ENCODE measurements at regions not wholly inside any gene's neighbourhood (a gene's known extent, or its start where the extent isn't known, plus 50 kb on each side); places are given as distances from the start of the nearest gene placed in this dataset.

DNA sequence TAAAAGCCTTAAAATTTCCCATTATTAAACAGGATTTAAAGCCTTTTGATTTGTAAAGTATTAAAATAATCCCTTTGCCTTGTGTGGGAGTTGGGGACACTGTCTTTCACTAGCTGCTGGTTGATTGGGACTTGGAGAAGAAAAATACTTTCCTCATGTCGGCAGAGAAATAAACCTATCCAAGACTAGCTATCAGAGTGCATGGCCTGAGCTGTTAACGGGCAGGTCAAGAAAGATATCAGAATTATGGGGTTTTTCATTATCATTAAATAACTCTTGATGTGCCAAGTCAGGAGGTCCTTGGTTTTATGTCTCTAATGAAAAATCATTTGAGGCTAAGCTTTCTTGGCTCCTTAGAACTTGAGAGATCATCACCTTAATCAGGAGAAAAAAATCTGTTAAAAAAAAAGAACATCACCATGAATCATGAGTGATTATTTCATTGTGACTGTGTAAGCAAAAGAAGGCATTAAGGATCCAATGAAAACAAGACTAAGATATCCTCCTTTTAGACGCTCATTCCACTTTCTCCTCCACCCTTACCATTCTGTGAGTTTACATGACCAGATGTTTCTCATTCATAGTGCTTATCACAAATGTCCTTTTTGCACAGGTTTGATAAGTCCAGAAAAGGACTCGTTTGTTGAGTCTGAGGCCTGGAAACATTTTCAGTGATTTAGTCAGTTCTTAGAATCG is 140.4 kb upstream of the EGFLAM start:
- no peak overlapping the region for H3K27ac Mint-ChIP-seq
- Histone ChIP-seq H3K27ac (ENCODE audit: low read depth) (no peak overlapping the region), H4K20me1 (replicated peaks; ENCODE audit: insufficient read depth) (no peaks in the 10 kb centered on the region), H3K4me3 (no peak overlapping the region), H3K4me2 (no peak overlapping the region), H3K9me2 (ENCODE audit: insufficient read depth) (peaks cover 10% of the 10 kb centered on the region; the same call in 1 of the 2 replicates), H3F3A (replicated peaks; ENCODE audit: low read depth) (no peaks in the 10 kb centered on the region), H3K79me2 (replicated peaks; ENCODE audit: insufficient read depth) (no peaks in the 10 kb centered on the region), H3K27me3 (ENCODE audit: insufficient read depth) (no peaks in the 10 kb centered on the region), H3K36me3 (ENCODE audit: insufficient read depth) (no peaks in the 10 kb centered on the region), H2AFZ (no peak overlapping the region), H3K4me1 (ENCODE audit: insufficient read depth) (no peaks in the 10 kb centered on the region)
- H3K36me3 Mint-ChIP-seq (ENCODE audit: low read depth), result no peaks in the 10 kb centered on the region
- no peak overlapping the region for H3K4me3 Mint-ChIP-seq
- TF ChIP-seq EZH2phosphoT487 (IDR thresholded peaks at IDR 0.05; ENCODE audit: unreplicated experiment) (no peak), POLR2AphosphoS5 (IDR thresholded peaks at IDR 0.05; ENCODE audit: low read depth) (no peak), ZNF114 (CRISPR knock-in tag; IDR thresholded peaks at IDR 0.05) (no peak), STAT1 (IDR thresholded peaks at IDR 0.05; ENCODE audit: unreplicated experiment) (no peak), ZNF331 (CRISPR knock-in tag; IDR thresholded peaks at IDR 0.05; ENCODE audit: low read depth) (no peak), EZH2 (IDR thresholded peaks at IDR 0.05; ENCODE audit: low read depth, unreplicated experiment) (no peak), JUNB (IDR thresholded peaks at IDR 0.05; ENCODE audit: unreplicated experiment) (no peak), CREB1 (CRISPR knock-in tag; IDR thresholded peaks at IDR 0.05; ENCODE audit: low read depth) (no peak), NANOG (IDR thresholded peaks at IDR 0.05; ENCODE audit: borderline replicate concordance) (no peak)
- TF ChIP-seq, protein P1, sequence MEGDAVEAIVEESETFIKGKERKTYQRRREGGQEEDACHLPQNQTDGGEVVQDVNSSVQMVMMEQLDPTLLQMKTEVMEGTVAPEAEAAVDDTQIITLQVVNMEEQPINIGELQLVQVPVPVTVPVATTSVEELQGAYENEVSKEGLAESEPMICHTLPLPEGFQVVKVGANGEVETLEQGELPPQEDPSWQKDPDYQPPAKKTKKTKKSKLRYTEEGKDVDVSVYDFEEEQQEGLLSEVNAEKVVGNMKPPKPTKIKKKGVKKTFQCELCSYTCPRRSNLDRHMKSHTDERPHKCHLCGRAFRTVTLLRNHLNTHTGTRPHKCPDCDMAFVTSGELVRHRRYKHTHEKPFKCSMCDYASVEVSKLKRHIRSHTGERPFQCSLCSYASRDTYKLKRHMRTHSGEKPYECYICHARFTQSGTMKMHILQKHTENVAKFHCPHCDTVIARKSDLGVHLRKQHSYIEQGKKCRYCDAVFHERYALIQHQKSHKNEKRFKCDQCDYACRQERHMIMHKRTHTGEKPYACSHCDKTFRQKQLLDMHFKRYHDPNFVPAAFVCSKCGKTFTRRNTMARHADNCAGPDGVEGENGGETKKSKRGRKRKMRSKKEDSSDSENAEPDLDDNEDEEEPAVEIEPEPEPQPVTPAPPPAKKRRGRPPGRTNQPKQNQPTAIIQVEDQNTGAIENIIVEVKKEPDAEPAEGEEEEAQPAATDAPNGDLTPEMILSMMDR (conservative IDR thresholded peaks at IDR 0.05; ENCODE audit: low read depth in 2 of 2), result no peak
- TF ChIP-seq, protein P2, sequence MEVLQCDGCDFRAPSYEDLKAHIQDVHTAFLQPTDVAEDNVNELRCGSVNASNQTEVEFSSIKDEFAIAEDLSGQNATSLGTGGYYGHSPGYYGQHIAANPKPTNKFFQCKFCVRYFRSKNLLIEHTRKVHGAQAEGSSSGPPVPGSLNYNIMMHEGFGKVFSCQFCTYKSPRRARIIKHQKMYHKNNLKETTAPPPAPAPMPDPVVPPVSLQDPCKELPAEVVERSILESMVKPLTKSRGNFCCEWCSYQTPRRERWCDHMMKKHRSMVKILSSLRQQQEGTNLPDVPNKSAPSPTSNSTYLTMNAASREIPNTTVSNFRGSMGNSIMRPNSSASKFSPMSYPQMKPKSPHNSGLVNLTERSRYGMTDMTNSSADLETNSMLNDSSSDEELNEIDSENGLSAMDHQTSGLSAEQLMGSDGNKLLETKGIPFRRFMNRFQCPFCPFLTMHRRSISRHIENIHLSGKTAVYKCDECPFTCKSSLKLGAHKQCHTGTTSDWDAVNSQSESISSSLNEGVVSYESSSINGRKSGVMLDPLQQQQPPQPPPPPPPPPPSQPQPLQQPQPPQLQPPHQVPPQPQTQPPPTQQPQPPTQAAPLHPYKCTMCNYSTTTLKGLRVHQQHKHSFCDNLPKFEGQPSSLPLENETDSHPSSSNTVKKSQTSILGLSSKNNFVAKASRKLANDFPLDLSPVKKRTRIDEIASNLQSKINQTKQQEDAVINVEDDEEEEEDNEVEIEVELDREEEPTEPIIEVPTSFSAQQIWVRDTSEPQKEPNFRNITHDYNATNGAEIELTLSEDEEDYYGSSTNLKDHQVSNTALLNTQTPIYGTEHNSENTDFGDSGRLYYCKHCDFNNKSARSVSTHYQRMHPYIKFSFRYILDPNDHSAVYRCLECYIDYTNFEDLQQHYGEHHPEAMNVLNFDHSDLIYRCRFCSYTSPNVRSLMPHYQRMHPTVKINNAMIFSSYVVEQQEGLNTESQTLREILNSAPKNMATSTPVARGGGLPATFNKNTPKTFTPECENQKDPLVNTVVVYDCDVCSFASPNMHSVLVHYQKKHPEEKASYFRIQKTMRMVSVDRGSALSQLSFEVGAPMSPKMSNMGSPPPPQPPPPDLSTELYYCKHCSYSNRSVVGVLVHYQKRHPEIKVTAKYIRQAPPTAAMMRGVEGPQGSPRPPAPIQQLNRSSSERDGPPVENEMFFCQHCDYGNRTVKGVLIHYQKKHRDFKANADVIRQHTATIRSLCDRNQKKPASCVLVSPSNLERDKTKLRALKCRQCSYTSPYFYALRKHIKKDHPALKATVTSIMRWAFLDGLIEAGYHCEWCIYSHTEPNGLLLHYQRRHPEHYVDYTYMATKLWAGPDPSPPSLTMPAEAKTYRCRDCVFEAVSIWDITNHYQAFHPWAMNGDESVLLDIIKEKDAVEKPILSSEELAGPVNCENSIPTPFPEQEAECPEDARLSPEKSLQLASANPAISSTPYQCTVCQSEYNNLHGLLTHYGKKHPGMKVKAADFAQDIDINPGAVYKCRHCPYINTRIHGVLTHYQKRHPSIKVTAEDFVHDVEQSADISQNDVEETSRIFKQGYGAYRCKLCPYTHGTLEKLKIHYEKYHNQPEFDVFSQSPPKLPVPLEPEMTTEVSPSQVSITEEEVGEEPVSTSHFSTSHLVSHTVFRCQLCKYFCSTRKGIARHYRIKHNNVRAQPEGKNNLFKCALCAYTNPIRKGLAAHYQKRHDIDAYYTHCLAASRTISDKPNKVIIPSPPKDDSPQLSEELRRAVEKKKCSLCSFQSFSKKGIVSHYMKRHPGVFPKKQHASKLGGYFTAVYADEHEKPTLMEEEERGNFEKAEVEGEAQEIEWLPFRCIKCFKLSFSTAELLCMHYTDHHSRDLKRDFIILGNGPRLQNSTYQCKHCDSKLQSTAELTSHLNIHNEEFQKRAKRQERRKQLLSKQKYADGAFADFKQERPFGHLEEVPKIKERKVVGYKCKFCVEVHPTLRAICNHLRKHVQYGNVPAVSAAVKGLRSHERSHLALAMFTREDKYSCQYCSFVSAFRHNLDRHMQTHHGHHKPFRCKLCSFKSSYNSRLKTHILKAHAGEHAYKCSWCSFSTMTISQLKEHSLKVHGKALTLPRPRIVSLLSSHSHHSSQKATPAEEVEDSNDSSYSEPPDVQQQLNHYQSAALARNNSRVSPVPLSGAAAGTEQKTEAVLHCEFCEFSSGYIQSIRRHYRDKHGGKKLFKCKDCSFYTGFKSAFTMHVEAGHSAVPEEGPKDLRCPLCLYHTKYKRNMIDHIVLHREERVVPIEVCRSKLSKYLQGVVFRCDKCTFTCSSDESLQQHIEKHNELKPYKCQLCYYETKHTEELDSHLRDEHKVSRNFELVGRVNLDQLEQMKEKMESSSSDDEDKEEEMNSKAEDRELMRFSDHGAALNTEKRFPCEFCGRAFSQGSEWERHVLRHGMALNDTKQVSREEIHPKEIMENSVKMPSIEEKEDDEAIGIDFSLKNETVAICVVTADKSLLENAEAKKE (CRISPR knock-in tag; IDR thresholded peaks at IDR 0.05), result no peak
- TF ChIP-seq, protein P3, sequence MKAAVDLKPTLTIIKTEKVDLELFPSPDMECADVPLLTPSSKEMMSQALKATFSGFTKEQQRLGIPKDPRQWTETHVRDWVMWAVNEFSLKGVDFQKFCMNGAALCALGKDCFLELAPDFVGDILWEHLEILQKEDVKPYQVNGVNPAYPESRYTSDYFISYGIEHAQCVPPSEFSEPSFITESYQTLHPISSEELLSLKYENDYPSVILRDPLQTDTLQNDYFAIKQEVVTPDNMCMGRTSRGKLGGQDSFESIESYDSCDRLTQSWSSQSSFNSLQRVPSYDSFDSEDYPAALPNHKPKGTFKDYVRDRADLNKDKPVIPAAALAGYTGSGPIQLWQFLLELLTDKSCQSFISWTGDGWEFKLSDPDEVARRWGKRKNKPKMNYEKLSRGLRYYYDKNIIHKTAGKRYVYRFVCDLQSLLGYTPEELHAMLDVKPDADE (IDR thresholded peaks at IDR 0.05), result no peak
- TF ChIP-seq, protein P4, sequence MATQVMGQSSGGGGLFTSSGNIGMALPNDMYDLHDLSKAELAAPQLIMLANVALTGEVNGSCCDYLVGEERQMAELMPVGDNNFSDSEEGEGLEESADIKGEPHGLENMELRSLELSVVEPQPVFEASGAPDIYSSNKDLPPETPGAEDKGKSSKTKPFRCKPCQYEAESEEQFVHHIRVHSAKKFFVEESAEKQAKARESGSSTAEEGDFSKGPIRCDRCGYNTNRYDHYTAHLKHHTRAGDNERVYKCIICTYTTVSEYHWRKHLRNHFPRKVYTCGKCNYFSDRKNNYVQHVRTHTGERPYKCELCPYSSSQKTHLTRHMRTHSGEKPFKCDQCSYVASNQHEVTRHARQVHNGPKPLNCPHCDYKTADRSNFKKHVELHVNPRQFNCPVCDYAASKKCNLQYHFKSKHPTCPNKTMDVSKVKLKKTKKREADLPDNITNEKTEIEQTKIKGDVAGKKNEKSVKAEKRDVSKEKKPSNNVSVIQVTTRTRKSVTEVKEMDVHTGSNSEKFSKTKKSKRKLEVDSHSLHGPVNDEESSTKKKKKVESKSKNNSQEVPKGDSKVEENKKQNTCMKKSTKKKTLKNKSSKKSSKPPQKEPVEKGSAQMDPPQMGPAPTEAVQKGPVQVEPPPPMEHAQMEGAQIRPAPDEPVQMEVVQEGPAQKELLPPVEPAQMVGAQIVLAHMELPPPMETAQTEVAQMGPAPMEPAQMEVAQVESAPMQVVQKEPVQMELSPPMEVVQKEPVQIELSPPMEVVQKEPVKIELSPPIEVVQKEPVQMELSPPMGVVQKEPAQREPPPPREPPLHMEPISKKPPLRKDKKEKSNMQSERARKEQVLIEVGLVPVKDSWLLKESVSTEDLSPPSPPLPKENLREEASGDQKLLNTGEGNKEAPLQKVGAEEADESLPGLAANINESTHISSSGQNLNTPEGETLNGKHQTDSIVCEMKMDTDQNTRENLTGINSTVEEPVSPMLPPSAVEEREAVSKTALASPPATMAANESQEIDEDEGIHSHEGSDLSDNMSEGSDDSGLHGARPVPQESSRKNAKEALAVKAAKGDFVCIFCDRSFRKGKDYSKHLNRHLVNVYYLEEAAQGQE (IDR thresholded peaks at IDR 0.05; ENCODE audit: unreplicated experiment), result no peak
- no peak for ATAC-seq
- H3K27me3 Mint-ChIP-seq (ENCODE audit: insufficient read depth, low read depth, poor library complexity), result peaks cover 4% of the 10 kb centered on the region
- H3K4me1 Mint-ChIP-seq, result peaks cover 19% of the 10 kb centered on the region
- DNase-seq (ENCODE audit: low spot score), result no peak
- H3K9me3 Mint-ChIP-seq, result no peaks in the 10 kb centered on the region; the same call in 2 of the 3 replicates
